ENCODE measurements at regions not wholly inside any gene's neighbourhood (a gene's known extent, or its start where the extent isn't known, plus 50 kb on each side); places are given as distances from the start of the nearest gene placed in this dataset.

DNA sequence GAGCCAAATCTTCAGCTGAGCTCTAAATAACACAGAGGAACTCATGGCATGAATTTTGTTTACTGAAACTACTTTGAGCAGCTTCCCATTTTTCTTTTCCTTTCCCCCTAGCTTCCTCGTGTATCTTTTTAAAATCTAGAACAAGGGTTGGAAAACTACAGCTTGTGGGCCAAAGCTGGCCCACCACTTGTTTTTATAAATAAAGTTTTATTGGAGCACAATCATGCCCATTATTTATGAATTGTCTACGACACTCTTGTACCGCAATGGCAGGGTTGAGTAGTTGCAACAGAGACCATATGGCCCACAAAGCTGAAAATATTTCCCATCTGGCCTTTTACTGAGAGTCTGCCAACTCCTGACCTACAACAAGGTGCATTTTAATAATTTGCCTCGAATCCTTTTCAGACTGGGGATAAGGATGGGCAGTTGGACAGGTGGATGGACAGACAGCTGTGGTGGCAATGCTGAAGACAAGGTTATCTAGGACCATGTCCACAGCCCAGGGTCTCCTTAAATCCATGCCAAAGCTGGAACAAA, 87.7 kb downstream of the RMI2 start:
- Mint-ChIP-seq H3K36me3 (ENCODE audit: insufficient read depth) (no peaks in the 10 kb centered on the region), H3K27ac (no peak overlapping the region), H3K9me3 (ENCODE audit: low read depth) (peaks cover 6% of the 10 kb centered on the region), H3K4me3 (ENCODE audit: low read depth) (no peak overlapping the region), H3K27me3 (peaks cover 4% of the 10 kb centered on the region), H3K4me1 (ENCODE audit: low read depth) (no peaks in the 10 kb centered on the region)
- TF ChIP-seq, protein P1, sequence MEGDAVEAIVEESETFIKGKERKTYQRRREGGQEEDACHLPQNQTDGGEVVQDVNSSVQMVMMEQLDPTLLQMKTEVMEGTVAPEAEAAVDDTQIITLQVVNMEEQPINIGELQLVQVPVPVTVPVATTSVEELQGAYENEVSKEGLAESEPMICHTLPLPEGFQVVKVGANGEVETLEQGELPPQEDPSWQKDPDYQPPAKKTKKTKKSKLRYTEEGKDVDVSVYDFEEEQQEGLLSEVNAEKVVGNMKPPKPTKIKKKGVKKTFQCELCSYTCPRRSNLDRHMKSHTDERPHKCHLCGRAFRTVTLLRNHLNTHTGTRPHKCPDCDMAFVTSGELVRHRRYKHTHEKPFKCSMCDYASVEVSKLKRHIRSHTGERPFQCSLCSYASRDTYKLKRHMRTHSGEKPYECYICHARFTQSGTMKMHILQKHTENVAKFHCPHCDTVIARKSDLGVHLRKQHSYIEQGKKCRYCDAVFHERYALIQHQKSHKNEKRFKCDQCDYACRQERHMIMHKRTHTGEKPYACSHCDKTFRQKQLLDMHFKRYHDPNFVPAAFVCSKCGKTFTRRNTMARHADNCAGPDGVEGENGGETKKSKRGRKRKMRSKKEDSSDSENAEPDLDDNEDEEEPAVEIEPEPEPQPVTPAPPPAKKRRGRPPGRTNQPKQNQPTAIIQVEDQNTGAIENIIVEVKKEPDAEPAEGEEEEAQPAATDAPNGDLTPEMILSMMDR (IDR thresholded peaks at IDR 0.05; ENCODE audit: unreplicated experiment): no peak
- no peak for DNase-seq (ENCODE audit: low spot score, unreplicated experiment)

GRCh38 chr16:11435576-11435975, 90.3 kb downstream of the RMI2 start:
- Mint-ChIP-seq H3K4me3 (ENCODE audit: low read depth) (no peak overlapping the region), H3K36me3 (ENCODE audit: insufficient read depth) (no peaks in the 10 kb centered on the region), H3K27me3 (peaks cover 4% of the 10 kb centered on the region), H3K9me3 (ENCODE audit: low read depth) (peaks cover 11% of the 10 kb centered on the region), H3K27ac (no peak overlapping the region), H3K4me1 (ENCODE audit: low read depth) (no peaks in the 10 kb centered on the region)
- TF ChIP-seq, protein P1 (IDR thresholded peaks at IDR 0.05; ENCODE audit: unreplicated experiment): no peak
- no peak for DNase-seq (ENCODE audit: low spot score, unreplicated experiment)

GRCh38 chr16:11437069-11437468, 91.8 kb downstream of the RMI2 start:
- H3K27me3 Mint-ChIP-seq: peaks cover 4% of the 10 kb centered on the region

DNA sequence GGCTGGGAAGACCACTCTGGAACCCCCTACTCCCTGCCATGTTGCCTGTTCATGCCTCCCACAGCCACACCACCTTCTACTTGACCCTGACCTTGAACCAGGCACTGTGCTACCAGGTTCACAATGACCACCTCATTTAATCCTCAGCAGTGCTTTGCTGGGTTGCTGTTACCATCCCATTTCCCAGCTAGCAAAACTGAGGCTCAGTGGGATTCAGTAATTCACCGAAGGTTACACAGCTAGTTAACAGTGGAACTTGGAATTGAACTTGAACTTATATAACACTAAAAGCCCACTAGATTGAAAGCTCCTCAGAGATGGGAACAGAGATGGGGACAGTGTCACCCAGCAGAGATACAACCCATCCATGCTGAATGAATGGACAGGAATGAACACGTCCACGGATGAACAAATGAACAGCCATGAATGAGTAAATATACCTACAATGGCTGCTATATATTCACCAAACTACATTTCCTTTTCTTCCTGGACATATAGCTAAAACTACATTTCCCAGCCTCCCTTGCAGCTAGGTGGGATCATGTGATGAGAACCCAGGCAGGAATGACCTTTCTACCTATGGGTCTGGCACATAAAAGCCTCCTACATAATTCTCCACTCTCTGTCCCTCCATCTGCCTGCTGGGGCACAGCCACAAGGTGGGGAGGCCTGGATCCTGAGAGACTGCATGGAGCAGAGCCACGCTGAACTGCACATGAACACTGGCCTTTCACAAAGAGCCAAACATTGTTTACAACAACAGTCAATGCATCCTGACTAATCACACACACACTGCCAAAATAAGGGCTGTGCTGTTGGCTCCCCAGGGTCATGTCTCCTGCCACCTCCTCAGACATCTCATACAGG, 94.8 kb downstream of the RMI2 start:
- TF ChIP-seq, protein P1 (IDR thresholded peaks at IDR 0.05; ENCODE audit: unreplicated experiment): no peak
- no peaks in the 10 kb centered on the region for H3K4me1 Mint-ChIP-seq (ENCODE audit: low read depth)
- H3K27ac Mint-ChIP-seq: no peak overlapping the region

More at GRCh38 chr16:11437069-11437468, 91.8 kb downstream of the RMI2 start:
- H3K9me3 Mint-ChIP-seq (ENCODE audit: low read depth): peaks cover 8% of the 10 kb centered on the region
- no peak overlapping the region for H3K4me3 Mint-ChIP-seq (ENCODE audit: low read depth)
- no peak overlapping the region for H3K27ac Mint-ChIP-seq
- no peaks in the 10 kb centered on the region for H3K36me3 Mint-ChIP-seq (ENCODE audit: insufficient read depth)
- TF ChIP-seq, protein P1 (IDR thresholded peaks at IDR 0.05; ENCODE audit: unreplicated experiment): no peak
- no peak for DNase-seq (ENCODE audit: low spot score, unreplicated experiment)
- no peaks in the 10 kb centered on the region for H3K4me1 Mint-ChIP-seq (ENCODE audit: low read depth)

GRCh38 chr16:11440657-11441012, 95.4 kb downstream of the RMI2 start:
- peaks cover 4% of the 10 kb centered on the region for H3K27me3 Mint-ChIP-seq
- TF ChIP-seq, protein P1 (IDR thresholded peaks at IDR 0.05; ENCODE audit: unreplicated experiment): no peak
- H3K4me1 Mint-ChIP-seq (ENCODE audit: low read depth): no peaks in the 10 kb centered on the region
- H3K9me3 Mint-ChIP-seq (ENCODE audit: low read depth): peaks cover 6% of the 10 kb centered on the region
- no peak overlapping the region for H3K27ac Mint-ChIP-seq
- H3K36me3 Mint-ChIP-seq (ENCODE audit: insufficient read depth): no peaks in the 10 kb centered on the region
- DNase-seq (ENCODE audit: low spot score, unreplicated experiment): no peak
- H3K4me3 Mint-ChIP-seq (ENCODE audit: low read depth): no peak overlapping the region

More for the DNA sequence above, 94.8 kb downstream of the RMI2 start:
- Mint-ChIP-seq H3K27me3 (peaks cover 4% of the 10 kb centered on the region), H3K36me3 (ENCODE audit: insufficient read depth) (no peaks in the 10 kb centered on the region), H3K9me3 (ENCODE audit: low read depth) (peaks cover 6% of the 10 kb centered on the region), H3K4me3 (ENCODE audit: low read depth) (no peak overlapping the region)
- DNase-seq (ENCODE audit: low spot score, unreplicated experiment): no peak
